GM19395 (cell line): ENCODE measurements at regions not wholly inside any gene's neighbourhood (a gene's known extent, or its start where the extent isn't known, plus 50 kb on each side); places are given as distances from the start of the nearest gene placed in this dataset.

Source experiments
- ATAC-seq: cut with Tn5 transposase; IDR thresholded peaks from one replicate; pipeline ENCODE4 v1.9.1; 2021; ENCODE audit warnings: mild to moderate bottlenecking, moderate library complexity; ENCODE audit not compliant: unreplicated experiment

GRCh38 chr5:164332349-164333196 lies 827.2 kb downstream of the MAT2B start:
- ATAC-seq: no peak

GRCh38 chr5:164335837-164336236 lies 830.4 kb downstream of the MAT2B start:
- ATAC-seq: no peak

GRCh38 chr5:164336276-164336675 lies 830.9 kb downstream of the MAT2B start:
- ATAC-seq: no peak

- no peak for ATAC-seq
Observed at GRCh38 chr5:164336906-164337305, 831.5 kb downstream of the MAT2B start.

GRCh38 chr5:164341056-164341619 lies 835.7 kb downstream of the MAT2B start:
- ATAC-seq: no peak

GRCh38 chr5:164345173-164345849 lies 839.9 kb downstream of the MAT2B start:
- ATAC-seq: no peak

GRCh38 chr5:164345853-164346252 lies 840.4 kb downstream of the MAT2B start:
- ATAC-seq: no peak

GRCh38 chr5:164346785-164347630 lies 841.6 kb downstream of the MAT2B start:
- no peak for ATAC-seq

- ATAC-seq: no peak
Observed at GRCh38 chr5:164350236-164350635, 844.8 kb downstream of the MAT2B start.

GRCh38 chr5:164351245-164351834 lies 845.9 kb downstream of the MAT2B start:
- ATAC-seq: no peak

GRCh38 chr5:164352695-164353094 lies 847.3 kb downstream of the MAT2B start:
- no peak for ATAC-seq

GRCh38 chr5:164353155-164353554 lies 847.7 kb downstream of the MAT2B start:
- ATAC-seq: no peak

GRCh38 chr5:164354139-164354751 lies 848.8 kb downstream of the MAT2B start:
- no peak for ATAC-seq

- no peak for ATAC-seq
Observed at GRCh38 chr5:164355267-164355830, 849.9 kb downstream of the MAT2B start.

GRCh38 chr5:164356790-164357189 lies 851.4 kb downstream of the MAT2B start:
- ATAC-seq: no peak

- no peak for ATAC-seq
Observed at GRCh38 chr5:164357395-164358033, 852.1 kb downstream of the MAT2B start.

GRCh38 chr5:164358531-164359259 lies 853.3 kb downstream of the MAT2B start:
- no peak for ATAC-seq
